Testis (tissue), 2 donors: ENCODE measurements at regions not wholly inside any gene's neighbourhood (a gene's known extent, or its start where the extent isn't known, plus 50 kb on each side); places are given as distances from the start of the nearest gene placed in this dataset.

Source experiments
- DNase-seq: peaks from one replicate; pipeline ENCODE4 v3.0.0-alpha.2; 2019
- H3K27ac ChIP-seq, 2 donors: fragments of 200-600 bp; sonication (generic); one replicate each; pipeline ENCODE4 v1.5.1; 2019
- H3K27me3 ChIP-seq: fragments of 200-600 bp; sonication (generic); one replicate; pipeline ENCODE4 v1.5.1; 2019
- H3K36me3 ChIP-seq: fragments of 200-600 bp; sonication (generic); one replicate; pipeline ENCODE4 v1.5.1; 2017; ENCODE audit warnings: low read depth; ENCODE audit errors: missing control alignments
- H3K4me1 ChIP-seq: fragments of 200-600 bp; sonication (generic); one replicate; pipeline ENCODE4 v1.5.1; 2019
- H3K4me3 ChIP-seq, 2 donors: fragments of 200-600 bp; sonication (generic); one replicate each; pipeline ENCODE4 v1.5.1; 2017 to 2019
- H3K9me3 ChIP-seq: fragments of 200-600 bp; sonication (generic); one replicate; pipeline ENCODE4 v1.5.1; 2017
- CTCF ChIP-seq, 3 experiments: fragments of 450-650 bp in 2 of 3; fragments of 200-600 bp in 1 of 3; sonication (generic) in 1 of 3; IDR thresholded peaks; one replicate each; pipeline ENCODE4 v1.5.1; 2016 to 2019; ENCODE audit warnings: antibody characterized with exemption in 3 of 3, mild to moderate bottlenecking in 2 of 3, moderate library complexity in 1 of 3
- POLR2A ChIP-seq: fragments of 450-650 bp; IDR thresholded peaks from one replicate; pipeline ENCODE4 v1.6.1; 2017; ENCODE audit warnings: antibody characterized with exemption, mild to moderate bottlenecking, moderate library complexity
- WGBS, 2 donors: methylation state at CpG; one replicate each; pipeline ENCODE4 v1.1.5; 2018; 5-methylcytosine and 5-hydroxymethylcytosine counted together
- intact Hi-C: fragments of 100-400 bp; cut with DNase I; formaldehyde crosslinking; loops from one replicate; pipeline ENCODE4 v1.15.1; 2023; ENCODE audit warnings: low total_unique reads

- TF ChIP-seq CTCF (IDR thresholded peaks at IDR 0.05) (no peak), POLR2A (no peak)
- Histone ChIP-seq H3K27ac (no peak overlapping the region), H3K4me1 (no peaks in the 10 kb centered on the region), H3K4me3 (no peak overlapping the region), H3K27me3 (no peaks in the 10 kb centered on the region), H3K9me3 (no peaks in the 10 kb centered on the region), H3K36me3 (no peaks in the 10 kb centered on the region)
- DNase-seq = no peak
- 51 to 60% methylated on average over 3 of the region's 3 CpGs for WGBS, 2 donors
- intact Hi-C loops = no loop called here
Observed at GRCh38 chr4:123812066-123812390, 415.4 kb downstream of the SPRY1 start.

GRCh38 chr4:123813901-123814300, 417.3 kb downstream of the SPRY1 start:
- no peaks in the 10 kb centered on the region for H3K4me1 ChIP-seq
- no peak overlapping the region for H3K27ac ChIP-seq
- H3K4me3 ChIP-seq = no peak overlapping the region
- no peaks in the 10 kb centered on the region for H3K9me3 ChIP-seq
- 90 to 99% methylated on average over 2 of the region's 2 CpGs for WGBS, 2 donors
- intact Hi-C loops = no loop called here
- TF ChIP-seq CTCF (IDR thresholded peaks at IDR 0.05) (no peak), POLR2A (no peak)
- no peaks in the 10 kb centered on the region for H3K27me3 ChIP-seq
- H3K36me3 ChIP-seq = no peaks in the 10 kb centered on the region
- no peak for DNase-seq

GRCh38 chr4:123816462-123816861, 419.9 kb downstream of the SPRY1 start:
- 50 to 57% methylated on average over 2 of the region's 2 CpGs for WGBS, 2 donors
- no peak for DNase-seq
- H3K27ac ChIP-seq = no peak overlapping the region
- H3K4me3 ChIP-seq = no peak overlapping the region
- TF ChIP-seq CTCF (IDR thresholded peaks at IDR 0.05) = no peak
- TF ChIP-seq POLR2A = no peak
- no peaks in the 10 kb centered on the region for H3K36me3 ChIP-seq
- H3K27me3 ChIP-seq = no peaks in the 10 kb centered on the region
- H3K9me3 ChIP-seq = no peaks in the 10 kb centered on the region
- intact Hi-C loops = no loop called here
- no peaks in the 10 kb centered on the region for H3K4me1 ChIP-seq

- WGBS, 2 donors = 86 to 90% methylated on average over 7 of the region's 7 CpGs
- Histone ChIP-seq H3K9me3 (no peaks in the 10 kb centered on the region), H3K4me1 (no peaks in the 10 kb centered on the region), H3K36me3 (no peaks in the 10 kb centered on the region), H3K4me3 (no peak overlapping the region), H3K27ac (no peak overlapping the region), H3K27me3 (no peaks in the 10 kb centered on the region)
- intact Hi-C loops = no loop called here
- DNase-seq = no peak
- no peak for TF ChIP-seq POLR2A
- no peak for TF ChIP-seq CTCF (IDR thresholded peaks at IDR 0.05)
Observed at GRCh38 chr4:123817025-123817688, 420.6 kb downstream of the SPRY1 start.

GRCh38 chr4:123819362-123820035, 422.9 kb downstream of the SPRY1 start:
- intact Hi-C loops = no loop called here

More at GRCh38 chr4:123819362-123820035, 422.9 kb downstream of the SPRY1 start:
- Histone ChIP-seq H3K4me3 (no peak overlapping the region), H3K9me3 (no peaks in the 10 kb centered on the region), H3K36me3 (no peaks in the 10 kb centered on the region), H3K4me1 (no peaks in the 10 kb centered on the region), H3K27me3 (no peaks in the 10 kb centered on the region), H3K27ac (no peak overlapping the region)
- DNase-seq = no peak
- no peak for TF ChIP-seq POLR2A
- TF ChIP-seq CTCF (IDR thresholded peaks at IDR 0.05) = no peak
